HG03175 (cell line): ENCODE measurements at regions not wholly inside any gene's neighbourhood (a gene's known extent, or its start where the extent isn't known, plus 50 kb on each side); places are given as distances from the start of the nearest gene placed in this dataset.
"Not testable (repeated sequence)": the region's sequence is repeated elsewhere in the genome, so short reads cannot be mapped to it uniquely, and the experiment has no call there.

Experiments
- ATAC-seq: cut with Tn5 transposase; IDR thresholded peaks from one replicate; pipeline ENCODE4 v1.9.1; 2021; ENCODE audit warnings: mild to moderate bottlenecking, moderate library complexity; ENCODE audit not compliant: unreplicated experiment

GRCh38 chr7:25727446-25727845, 424.6 kb upstream of the NFE2L3 start:
- ATAC-seq: no peak

- ATAC-seq: no peak
Measured at GRCh38 chr7:25727876-25728275, 424.1 kb upstream of the NFE2L3 start.

- ATAC-seq: no peak
Measured at GRCh38 chr7:25731068-25731845, 420.7 kb upstream of the NFE2L3 start.

GRCh38 chr7:25731846-25732245, 420.2 kb upstream of the NFE2L3 start:
- no peak for ATAC-seq

- no peak for ATAC-seq
Measured at GRCh38 chr7:25732766-25733217, 419.2 kb upstream of the NFE2L3 start.

- no peak for ATAC-seq
Measured at GRCh38 chr7:25735674-25736242, 416.2 kb upstream of the NFE2L3 start.

- no peak for ATAC-seq
Measured at GRCh38 chr7:25738528-25738927, 413.5 kb upstream of the NFE2L3 start.

- ATAC-seq: no peak
Measured at GRCh38 chr7:25739143-25739542, 412.9 kb upstream of the NFE2L3 start.

- ATAC-seq: no peak
Measured at GRCh38 chr7:25742316-25742715, 409.7 kb upstream of the NFE2L3 start.

- ATAC-seq: not testable (repeated sequence)
Measured at GRCh38 chr7:25743670-25744451, 408.1 kb upstream of the NFE2L3 start.

- ATAC-seq: no peak
Measured at GRCh38 chr7:25750744-25751508, 401.1 kb upstream of the NFE2L3 start.

- ATAC-seq: no peak
Measured at GRCh38 chr7:25752154-25752553, 399.8 kb upstream of the NFE2L3 start.

- no peak for ATAC-seq
Measured at GRCh38 chr7:25752967-25753791, 398.8 kb upstream of the NFE2L3 start.

- ATAC-seq: no peak
Measured at GRCh38 chr7:25753837-25754236, 398.2 kb upstream of the NFE2L3 start.

GRCh38 chr7:25754333-25754732, 397.7 kb upstream of the NFE2L3 start:
- ATAC-seq: no peak

- ATAC-seq: no peak
Measured at GRCh38 chr7:25754751-25755150, 397.2 kb upstream of the NFE2L3 start.

- ATAC-seq: no peak
Measured at GRCh38 chr7:25756601-25757000, 395.4 kb upstream of the NFE2L3 start.

- ATAC-seq: no peak
Measured at GRCh38 chr7:25758559-25758958, 393.4 kb upstream of the NFE2L3 start.

GRCh38 chr7:25759286-25759685, 392.7 kb upstream of the NFE2L3 start:
- ATAC-seq: no peak

- no peak for ATAC-seq
Measured at GRCh38 chr7:25759748-25760147, 392.2 kb upstream of the NFE2L3 start.
